HepG2 (cell line): ENCODE measurements at regions not wholly inside any gene's neighbourhood (a gene's known extent, or its start where the extent isn't known, plus 50 kb on each side); places are given as distances from the start of the nearest gene placed in this dataset.

Experiments
- BHLHE40 ChIP-seq: IDR thresholded peaks from 2 replicates; pipeline ENCODE4 v1.6.1; 2011; ENCODE audit warnings: low read length, improper control_type of control experiment
- CBX2 ChIP-seq, 2 experiments: fragments of 200-600 bp in 1 of 2; sonication (generic); formaldehyde crosslinking in 1 of 2; IDR thresholded peaks; 2 replicates each; pipeline versions ENCODE4 v1.7.0 to v1.8.1; 2018 to 2022; ENCODE audit warnings: low read depth in 2 of 2, low read length in 1 of 2, mild to moderate bottlenecking in 1 of 2, missing genetic modification reagents in 1 of 2
- KMT2A ChIP-seq: sonication (generic); formaldehyde crosslinking; IDR thresholded peaks from 2 replicates; pipeline ENCODE4 v1.4.0; 2020; ENCODE audit warnings: missing genetic modification reagents
- MXD4 ChIP-seq: IDR thresholded peaks from 2 replicates; pipeline ENCODE4 v1.6.1; 2016; ENCODE audit warnings: mild to moderate bottlenecking, missing biosample characterization, missing genetic modification reagents
- MYC ChIP-seq: sonication (generic); formaldehyde crosslinking; IDR thresholded peaks from 2 replicates; pipeline ENCODE4 v1.9.0; 2021; ENCODE audit warnings: missing genetic modification reagents, borderline replicate concordance
- NR2C2 ChIP-seq: sonication (generic); formaldehyde crosslinking; IDR thresholded peaks from 2 replicates; pipeline ENCODE4 v1.4.0; 2020; ENCODE audit warnings: missing genetic modification reagents, mild to moderate bottlenecking, moderate library complexity, borderline replicate concordance
- RERE ChIP-seq: IDR thresholded peaks from 2 replicates; pipeline ENCODE4 v1.6.1; 2016; ENCODE audit warnings: low read depth, missing genetic modification reagents, missing compliant biosample characterization
- RNF219 ChIP-seq: sonication (generic); formaldehyde crosslinking; IDR thresholded peaks from 2 replicates; pipeline ENCODE4 v1.5.0; 2020; ENCODE audit warnings: mild to moderate bottlenecking, missing genetic modification reagents
- SPEN ChIP-seq: sonication (generic); formaldehyde crosslinking; IDR thresholded peaks from 2 replicates; pipeline ENCODE4 v1.5.1; 2020; ENCODE audit warnings: low read depth, mild to moderate bottlenecking, missing genetic modification reagents
- TARDBP ChIP-seq: sonication (generic); formaldehyde crosslinking; IDR thresholded peaks from 2 replicates; pipeline ENCODE4 v1.8.0; 2022; ENCODE audit warnings: mild to moderate bottlenecking, missing genetic modification reagents
- TEAD2 ChIP-seq: sonication (generic); formaldehyde crosslinking; IDR thresholded peaks from 2 replicates; pipeline ENCODE4 v1.9.0; 2021; ENCODE audit warnings: missing genetic modification reagents
- TMF1 ChIP-seq: sonication (generic); formaldehyde crosslinking; IDR thresholded peaks from 2 replicates; pipeline ENCODE4 v1.8.1; 2022; ENCODE audit warnings: low read depth, missing genetic modification reagents
- ZBTB37 ChIP-seq: sonication (generic); formaldehyde crosslinking; IDR thresholded peaks from 2 replicates; pipeline ENCODE4 v1.4.0; 2020; ENCODE audit warnings: mild to moderate bottlenecking, missing genetic modification reagents
- ZNF784 ChIP-seq: sonication (generic); formaldehyde crosslinking; IDR thresholded peaks from 2 replicates; pipeline ENCODE4 v1.5.1; 2020; ENCODE audit warnings: missing genetic modification reagents, mild to moderate bottlenecking, borderline replicate concordance
- ZSCAN5A ChIP-seq: sonication (generic); formaldehyde crosslinking; IDR thresholded peaks from 2 replicates; pipeline ENCODE4 v1.8.0; 2022; ENCODE audit warnings: mild to moderate bottlenecking, missing genetic modification reagents, borderline replicate concordance

GRCh38 chr2:222796413-222797103 lies 64.3 kb upstream of the ACSL3 start (continued):
- TF ChIP-seq NR2C2 (peak; percentile 62; the same call in 1 of the 2 replicates), TARDBP (CRISPR knock-in tag) (peak; percentile 99), ZBTB37 (peak; percentile 76; the same call in 1 of the 2 replicates), BHLHE40 (peak; percentile 91), KMT2A (CRISPR knock-in tag) (peak; percentile 63), CBX2 (IDR thresholded peaks at IDR 0.05; ENCODE audit: low read depth, low read length) (no peak), CBX2 (CRISPR knock-in tag; IDR thresholded peaks at IDR 0.05; ENCODE audit: low read depth) (no peak), SPEN (CRISPR knock-in tag) (peak; percentile 31; the same call in 1 of the 2 replicates), MYC (CRISPR knock-in tag) (peak; percentile 70; the same call in 1 of the 2 replicates), ZNF784 (CRISPR knock-in tag) (peak; percentile 84), TMF1 (0 out of 2 replicates have a peak, but pooled peaks have one; percentile 49), RNF219 (CRISPR knock-in tag) (peak; percentile 89; the same call in 1 of the 2 replicates), TEAD2 (CRISPR knock-in tag) (peak; percentile 65; the same call in 1 of the 2 replicates), ZSCAN5A (peak; percentile 73; the same call in 1 of the 2 replicates), MXD4 (CRISPR knock-in tag) (peak; percentile 73; the same call in 1 of the 2 replicates), RERE (CRISPR knock-in tag) (peak; percentile 100)
